HepG2 (cell line): ENCODE measurements at regions not wholly inside any gene's neighbourhood (a gene's known extent, or its start where the extent isn't known, plus 50 kb on each side); places are given as distances from the start of the nearest gene placed in this dataset.
A peak's percentile ranks its signal among the peaks of the same experiment; 100 is the strongest.

Experiments used
- AKAP8 ChIP-seq: sonication (generic); formaldehyde crosslinking; IDR thresholded peaks from 2 replicates; pipeline ENCODE4 v1.5.1; 2020; ENCODE audit warnings: mild to moderate bottlenecking, missing genetic modification reagents
- EP300 ChIP-seq, 3 experiments: sonication (generic) in 1 of 3; formaldehyde crosslinking in 1 of 3; IDR thresholded peaks; 2 replicates each; pipeline versions ENCODE4 v1.5.1 to v1.6.1; 2011 to 2020; ENCODE audit warnings: low read depth in 2 of 3, low read length in 2 of 3, borderline replicate concordance in 1 of 3, improper control_type of control experiment in 1 of 3, mild to moderate bottlenecking in 1 of 3, missing genetic modification reagents in 1 of 3, moderate library complexity in 1 of 3
- ETV5 ChIP-seq: IDR thresholded peaks from 2 replicates; pipeline ENCODE4 v1.6.1; 2018; ENCODE audit warnings: missing biosample characterization, missing genetic modification reagents, inconsistent platforms, borderline replicate concordance
- KMT2B ChIP-seq: IDR thresholded peaks from 2 replicates; pipeline ENCODE4 v1.6.1; 2016; ENCODE audit warnings: missing genetic modification reagents, missing compliant biosample characterization
- NAIF1 ChIP-seq: sonication (generic); formaldehyde crosslinking; IDR thresholded peaks from 2 replicates; pipeline ENCODE4 v1.5.0; 2020; ENCODE audit warnings: mild to moderate bottlenecking, missing genetic modification reagents, borderline replicate concordance
- NR2F6 ChIP-seq, 2 experiments: IDR thresholded peaks; 2 replicates each; pipeline ENCODE4 v1.6.1; 2016; ENCODE audit warnings: antibody characterized with exemption in 1 of 2, mild to moderate bottlenecking in 1 of 2
- PPARG ChIP-seq: conservative IDR thresholded peaks from 2 replicates; pipeline ENCODE4 v1.6.1; 2016; ENCODE audit warnings: missing biosample characterization, missing genetic modification reagents
- RAD21 ChIP-seq: fragments of 450-650 bp; formaldehyde crosslinking; IDR thresholded peaks from 2 replicates; pipeline ENCODE4 v1.5.0; 2020; ENCODE audit warnings: mild to moderate bottlenecking
- RXRA ChIP-seq: sonication (generic); formaldehyde crosslinking; IDR thresholded peaks from 2 replicates; pipeline ENCODE4 v1.5.1; 2020; ENCODE audit warnings: missing genetic modification reagents
- SATB2 ChIP-seq: sonication (generic); formaldehyde crosslinking; IDR thresholded peaks from 2 replicates; pipeline ENCODE4 v1.5.0; 2020; ENCODE audit warnings: missing genetic modification reagents
- SCMH1 ChIP-seq: sonication (generic); formaldehyde crosslinking; IDR thresholded peaks from 2 replicates; pipeline ENCODE4 v1.9.0; 2021; ENCODE audit warnings: missing genetic modification reagents, mild to moderate bottlenecking, borderline replicate concordance
- SPEN ChIP-seq: sonication (generic); formaldehyde crosslinking; IDR thresholded peaks from 2 replicates; pipeline ENCODE4 v1.5.1; 2020; ENCODE audit warnings: low read depth, mild to moderate bottlenecking, missing genetic modification reagents
- SRSF1 ChIP-seq: fragments of 200-400 bp; formaldehyde crosslinking; optimal IDR thresholded peaks from 2 replicates; pipeline ENCODE3; 2017; ENCODE audit warnings: mild to moderate bottlenecking, low read depth, low read length, moderate library complexity
- SUZ12 ChIP-seq: fragments of 150-350 bp; IDR thresholded peaks from 2 replicates; pipeline ENCODE4 v1.6.1; 2014; ENCODE audit warnings: low read depth, low read length
- ZBTB25 ChIP-seq: IDR thresholded peaks from 2 replicates; pipeline ENCODE4 v1.6.1; 2018; ENCODE audit warnings: missing genetic modification reagents
- ZFAT ChIP-seq: sonication (generic); formaldehyde crosslinking; conservative IDR thresholded peaks from 2 replicates; pipeline ENCODE4 v1.8.1; 2023; ENCODE audit warnings: missing genetic modification reagents, inconsistent platforms
- ZMYM4 ChIP-seq: sonication (generic); formaldehyde crosslinking; IDR thresholded peaks from 2 replicates; pipeline ENCODE4 v1.8.1; 2023; ENCODE audit warnings: mild to moderate bottlenecking, missing genetic modification reagents
- ZNF263 ChIP-seq: sonication (generic); formaldehyde crosslinking; IDR thresholded peaks from 2 replicates; pipeline ENCODE4 v1.4.0; 2020; ENCODE audit warnings: missing genetic modification reagents
- ZNF34 ChIP-seq: sonication (generic); formaldehyde crosslinking; IDR thresholded peaks from 2 replicates; pipeline ENCODE4 v1.4.0; 2020; ENCODE audit warnings: mild to moderate bottlenecking, missing genetic modification reagents, borderline replicate concordance
- ZNF549 ChIP-seq: sonication (generic); formaldehyde crosslinking; IDR thresholded peaks from 2 replicates; pipeline ENCODE4 v1.5.0; 2020; ENCODE audit warnings: missing genetic modification reagents
- ZNF577 ChIP-seq: sonication (generic); formaldehyde crosslinking; IDR thresholded peaks from 2 replicates; pipeline ENCODE4 v1.4.0; 2020; ENCODE audit warnings: mild to moderate bottlenecking, low read depth, missing genetic modification reagents, borderline replicate concordance
- ZNF605 ChIP-seq: sonication (generic); formaldehyde crosslinking; IDR thresholded peaks from 2 replicates; pipeline ENCODE4 v1.8.0; 2022; ENCODE audit warnings: mild to moderate bottlenecking, missing genetic modification reagents
- ZNF615 ChIP-seq: sonication (generic); formaldehyde crosslinking; IDR thresholded peaks from 2 replicates; pipeline ENCODE4 v1.5.0; 2020; ENCODE audit warnings: mild to moderate bottlenecking, missing genetic modification reagents, borderline replicate concordance
- ZNF629 ChIP-seq: sonication (generic); formaldehyde crosslinking; conservative IDR thresholded peaks from 2 replicates; pipeline ENCODE4 v1.5.0; 2020; ENCODE audit warnings: missing genetic modification reagents
- ZSCAN12 ChIP-seq: sonication (generic); formaldehyde crosslinking; IDR thresholded peaks from 2 replicates; pipeline ENCODE4 v1.9.0; 2021; ENCODE audit warnings: mild to moderate bottlenecking, missing genetic modification reagents
- TF ChIP-seq, protein P1 (sequence below): sonication (generic); formaldehyde crosslinking; IDR thresholded peaks from 2 replicates; pipeline ENCODE4 v1.4.0; 2020; ENCODE audit warnings: missing genetic modification reagents
- TF ChIP-seq, protein P2 (sequence below): sonication (generic); formaldehyde crosslinking; conservative IDR thresholded peaks from 2 replicates; pipeline ENCODE4 v1.8.0; 2022; ENCODE audit warnings: low read depth, missing genetic modification reagents

DNA sequence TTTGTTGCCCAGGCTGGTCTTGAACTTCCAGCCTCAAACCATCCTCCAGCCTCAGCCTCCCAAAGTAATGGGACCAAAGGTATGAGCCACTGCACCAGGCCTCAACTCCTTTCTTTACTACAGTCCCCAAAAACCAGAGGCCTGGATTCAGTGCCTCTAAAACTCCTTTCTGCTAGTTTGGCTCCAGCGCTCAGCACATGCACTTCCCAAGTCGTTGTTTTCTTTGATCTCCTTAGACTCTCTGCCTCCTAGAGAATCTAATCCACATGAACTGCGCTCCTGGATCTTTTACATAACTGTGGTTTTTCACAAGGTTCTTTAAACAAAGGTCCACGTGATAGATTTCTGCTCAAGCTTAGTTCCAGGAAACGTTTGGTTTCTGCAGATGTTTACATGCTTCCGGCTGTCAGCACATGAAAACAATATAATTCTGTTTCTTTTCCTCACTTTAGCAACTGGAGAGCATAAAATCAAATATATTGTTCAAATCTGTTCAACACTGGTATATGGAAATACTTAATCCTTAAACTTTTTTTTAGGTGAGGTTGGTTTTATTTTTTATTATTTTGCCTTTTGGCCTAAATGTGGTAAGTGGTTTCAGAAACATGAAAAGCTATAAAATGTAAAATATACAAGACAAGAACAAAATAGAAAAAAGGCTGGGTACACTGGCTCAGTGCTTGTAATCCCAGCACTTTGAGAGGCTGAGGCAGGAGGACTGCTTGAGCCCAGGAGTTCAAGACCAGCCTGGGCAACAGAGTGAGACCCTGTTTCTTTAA, 270.5 kb upstream of the MKLN1 start (continued):
- TF ChIP-seq, protein P1, sequence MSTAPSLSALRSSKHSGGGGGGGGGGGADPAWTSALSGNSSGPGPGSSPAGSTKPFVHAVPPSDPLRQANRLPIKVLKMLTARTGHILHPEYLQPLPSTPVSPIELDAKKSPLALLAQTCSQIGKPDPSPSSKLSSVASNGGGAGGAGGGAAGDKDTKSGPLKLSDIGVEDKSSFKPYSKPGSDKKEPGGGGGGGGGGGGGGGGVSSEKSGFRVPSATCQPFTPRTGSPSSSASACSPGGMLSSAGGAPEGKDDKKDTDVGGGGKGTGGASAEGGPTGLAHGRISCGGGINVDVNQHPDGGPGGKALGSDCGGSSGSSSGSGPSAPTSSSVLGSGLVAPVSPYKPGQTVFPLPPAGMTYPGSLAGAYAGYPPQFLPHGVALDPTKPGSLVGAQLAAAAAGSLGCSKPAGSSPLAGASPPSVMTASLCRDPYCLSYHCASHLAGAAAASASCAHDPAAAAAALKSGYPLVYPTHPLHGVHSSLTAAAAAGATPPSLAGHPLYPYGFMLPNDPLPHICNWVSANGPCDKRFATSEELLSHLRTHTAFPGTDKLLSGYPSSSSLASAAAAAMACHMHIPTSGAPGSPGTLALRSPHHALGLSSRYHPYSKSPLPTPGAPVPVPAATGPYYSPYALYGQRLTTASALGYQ (CRISPR knock-in tag): peak; percentile 92; the same call in 1 of the 2 replicates
- TF ChIP-seq AKAP8 (no peak), ZNF263 (CRISPR knock-in tag) (no peak), ZNF605 (CRISPR knock-in tag) (no peak), ZNF34 (CRISPR knock-in tag) (no peak), ETV5 (CRISPR knock-in tag) (peak; percentile 98), SRSF1 (no peak), ZSCAN12 (CRISPR knock-in tag) (no peak), ZNF549 (CRISPR knock-in tag) (no peak), ZBTB25 (CRISPR knock-in tag) (peak; percentile 83), NR2F6 (IDR thresholded peaks at IDR 0.05) (peak; percentile 57), NR2F6 (CRISPR knock-in tag; IDR thresholded peaks at IDR 0.05) (peak; percentile 81), KMT2B (CRISPR knock-in tag) (peak; percentile 69), SPEN (CRISPR knock-in tag) (peak; percentile 41; the same call in 1 of the 2 replicates), RXRA (peak; percentile 41; the same call in 1 of the 2 replicates), SCMH1 (CRISPR knock-in tag) (no peak), EP300 (IDR thresholded peaks at IDR 0.05; ENCODE audit: low read depth in 2 of 2, low read length in 2 of 2) (peak in 1 of 2 experiments; percentile 98; a peak in 2 of 4 replicates), EP300 (CRISPR knock-in tag; IDR thresholded peaks at IDR 0.05; ENCODE audit: borderline replicate concordance) (peak; percentile 95), SUZ12 (no peak), PPARG (peak; percentile 71), ZNF615 (no peak), NAIF1 (CRISPR knock-in tag) (no peak), SATB2 (CRISPR knock-in tag) (no peak), ZFAT (no peak), RAD21 (CRISPR knock-in tag) (no peak), ZNF577 (CRISPR knock-in tag) (no peak), ZNF629 (no peak), ZMYM4 (CRISPR knock-in tag) (peak; percentile 84)
- TF ChIP-seq, protein P2, sequence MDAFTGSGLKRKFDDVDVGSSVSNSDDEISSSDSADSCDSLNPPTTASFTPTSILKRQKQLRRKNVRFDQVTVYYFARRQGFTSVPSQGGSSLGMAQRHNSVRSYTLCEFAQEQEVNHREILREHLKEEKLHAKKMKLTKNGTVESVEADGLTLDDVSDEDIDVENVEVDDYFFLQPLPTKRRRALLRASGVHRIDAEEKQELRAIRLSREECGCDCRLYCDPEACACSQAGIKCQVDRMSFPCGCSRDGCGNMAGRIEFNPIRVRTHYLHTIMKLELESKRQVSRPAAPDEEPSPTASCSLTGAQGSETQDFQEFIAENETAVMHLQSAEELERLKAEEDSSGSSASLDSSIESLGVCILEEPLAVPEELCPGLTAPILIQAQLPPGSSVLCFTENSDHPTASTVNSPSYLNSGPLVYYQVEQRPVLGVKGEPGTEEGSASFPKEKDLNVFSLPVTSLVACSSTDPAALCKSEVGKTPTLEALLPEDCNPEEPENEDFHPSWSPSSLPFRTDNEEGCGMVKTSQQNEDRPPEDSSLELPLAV (CRISPR knock-in tag): no peak
